Endodermal cell (in vitro differentiated cells): ENCODE measurements at regions not wholly inside any gene's neighbourhood (a gene's known extent, or its start where the extent isn't known, plus 50 kb on each side); places are given as distances from the start of the nearest gene placed in this dataset.

Source experiments
- DNase-seq: peaks from one replicate; pipeline ENCODE4 v3.0.0-alpha.2; 2017
- H3K27ac ChIP-seq: 2 replicates; pipeline ENCODE4 v1.5.1; 2013; ENCODE audit warnings: mild to moderate bottlenecking, low read depth, low read length, moderate library complexity
- H3K27me3 ChIP-seq: 2 replicates; pipeline ENCODE4 v1.6.1; 2013; ENCODE audit warnings: mild to moderate bottlenecking, low read length, moderate library complexity; ENCODE audit not compliant: insufficient read depth, control insufficient read depth, poor library complexity, severe bottlenecking
- H3K36me3 ChIP-seq: 2 replicates; pipeline ENCODE4 v1.7.0; 2013; ENCODE audit warnings: mild to moderate bottlenecking, low read length, moderate library complexity; ENCODE audit not compliant: control insufficient read depth, insufficient read depth
- H3K4me1 ChIP-seq: one replicate; pipeline ENCODE4 v1.7.0; 2013; ENCODE audit warnings: low read length; ENCODE audit not compliant: control insufficient read depth, insufficient read depth
- H3K4me3 ChIP-seq: 2 replicates; pipeline ENCODE4 v1.5.1; 2013; ENCODE audit warnings: mild to moderate bottlenecking, low read length, moderate library complexity
- H3K9ac ChIP-seq: 2 replicates; pipeline ENCODE4 v1.6.1; 2013; ENCODE audit warnings: mild to moderate bottlenecking, low read length, moderate library complexity; ENCODE audit not compliant: poor library complexity, severe bottlenecking; ENCODE audit errors: extremely low read depth
- H3K9me3 ChIP-seq: 2 replicates; pipeline ENCODE4 v1.6.1; 2013; ENCODE audit warnings: mild to moderate bottlenecking, low read length, moderate library complexity; ENCODE audit not compliant: control insufficient read depth
- H3K27ac Mint-ChIP-seq: 2 replicates; pipeline ENCODE4 v1.8.0; 2020; ENCODE audit warnings: mixed read lengths
- H3K27me3 Mint-ChIP-seq: 2 replicates; pipeline ENCODE4 v1.8.0; 2021; ENCODE audit warnings: mild to moderate bottlenecking, mixed read lengths; ENCODE audit not compliant: insufficient read depth
- H3K36me3 Mint-ChIP-seq: 2 replicates; pipeline ENCODE4 v1.8.0; 2020; ENCODE audit warnings: low read depth, mixed read lengths
- H3K4me1 Mint-ChIP-seq: 2 replicates; pipeline ENCODE4 v1.8.0; 2020; ENCODE audit warnings: mixed read lengths
- H3K4me3 Mint-ChIP-seq: 2 replicates; pipeline ENCODE4 v1.8.0; 2020; ENCODE audit warnings: mild to moderate bottlenecking, moderate library complexity, mixed read lengths
- H3K9me3 Mint-ChIP-seq: 2 replicates; pipeline ENCODE4 v1.8.0; 2020; ENCODE audit warnings: mild to moderate bottlenecking, mixed read lengths
- WGBS, 2 experiments: methylation state at CpG; one replicate each; pipeline versions ENCODE4 v1.1.5 to v1.1.7; 2013; ENCODE audit warnings: missing lambda C conversion rate in 2 of 2, mixed read lengths in 1 of 2; ENCODE audit not compliant: insufficient coverage in 1 of 2, insufficient read length in 1 of 2; 5-methylcytosine and 5-hydroxymethylcytosine counted together
- TF ChIP-seq, protein P1 (sequence below): fragments of 200-600 bp; sonication (generic); conservative IDR thresholded peaks from 2 replicates; pipeline ENCODE4 v1.5.0; 2021; ENCODE audit warnings: antibody characterized with exemption, mild to moderate bottlenecking

DNA sequence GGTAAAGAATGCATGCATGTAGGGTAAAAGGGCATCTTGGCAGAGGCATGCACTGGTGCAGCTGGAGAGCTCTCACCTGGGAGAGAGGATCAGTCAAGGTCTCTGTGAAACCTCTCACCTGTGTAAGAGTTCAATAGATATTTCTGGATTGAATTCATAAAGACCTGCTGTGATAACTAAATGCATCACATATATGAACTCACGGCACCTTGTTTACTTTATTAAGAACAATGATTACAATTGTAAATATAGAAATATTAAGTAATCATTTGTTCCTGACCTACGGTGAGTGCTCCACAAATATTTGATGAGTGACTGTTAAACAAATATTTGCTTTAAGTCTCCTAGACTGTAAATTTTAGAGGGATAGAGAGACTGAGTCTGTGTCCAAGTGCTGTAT lies 85.9 kb upstream of the PAQR3 start:
- 11% methylated on average over 1 of the region's 2 CpGs; no CpG with 5 or more reads in 1 of the 2 experiments for WGBS, 2 experiments
- no peaks in the 10 kb centered on the region for H3K4me1 Mint-ChIP-seq

DNA sequence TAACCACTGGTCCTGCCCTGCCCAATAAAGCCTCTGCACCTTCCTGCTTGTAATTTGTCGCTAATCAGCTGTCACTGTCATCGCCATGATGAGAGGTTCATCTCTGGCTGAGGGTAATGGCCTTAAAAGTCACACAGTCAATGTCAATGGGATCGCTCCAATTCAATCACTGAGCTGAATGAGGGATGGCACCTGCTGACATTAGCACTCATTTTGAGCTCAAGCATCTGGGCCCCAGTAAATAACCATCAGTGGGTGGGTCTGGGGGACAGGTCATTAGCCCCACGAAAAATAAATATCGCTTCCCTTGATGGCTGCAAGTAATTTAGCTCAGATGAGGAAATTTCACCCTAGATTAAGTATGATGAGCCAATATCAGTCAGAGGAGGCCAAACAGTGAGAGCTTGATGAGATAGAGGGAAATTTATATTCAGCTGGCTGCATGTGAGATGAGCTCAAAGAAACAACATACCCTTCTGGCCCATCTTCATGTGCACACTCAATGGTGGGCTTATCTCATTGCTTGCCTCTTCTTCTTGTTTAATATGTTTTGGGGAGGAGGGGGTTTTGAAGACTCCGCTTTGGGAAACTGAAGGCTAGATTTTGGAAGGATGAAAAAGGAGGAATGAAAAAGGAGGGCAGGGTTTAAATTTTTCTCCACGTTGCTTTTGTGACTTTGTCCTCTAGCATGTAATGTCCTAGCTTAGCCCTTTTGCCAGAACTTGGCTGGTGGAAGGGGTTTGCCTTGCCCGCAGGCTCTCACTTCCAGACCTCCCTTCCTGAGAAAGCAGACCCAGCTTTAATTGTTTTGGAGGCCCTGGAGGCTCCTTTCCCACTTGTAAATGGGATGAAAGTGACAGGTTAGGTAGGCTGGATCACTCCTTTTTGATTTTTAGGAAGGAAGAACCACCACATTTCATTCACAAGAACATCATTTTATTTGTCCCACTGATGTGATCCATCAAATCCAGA lies 84.8 kb upstream of the PAQR3 start:
- Histone ChIP-seq H3K4me3 (no peak overlapping the region), H3K27ac (no peak overlapping the region), H3K4me1 (no peaks in the 10 kb centered on the region), H3K9me3 (no peaks in the 10 kb centered on the region), H3K36me3 (no peaks in the 10 kb centered on the region), H3K9ac (no peak overlapping the region), H3K27me3 (no peaks in the 10 kb centered on the region)
- Mint-ChIP-seq H3K27ac (no peak overlapping the region), H3K4me3 (no peak overlapping the region), H3K4me1 (no peaks in the 10 kb centered on the region), H3K9me3 (peaks cover under 1% of the 10 kb centered on the region), H3K36me3 (no peaks in the 10 kb centered on the region), H3K27me3 (no peaks in the 10 kb centered on the region)
- TF ChIP-seq, protein P1, sequence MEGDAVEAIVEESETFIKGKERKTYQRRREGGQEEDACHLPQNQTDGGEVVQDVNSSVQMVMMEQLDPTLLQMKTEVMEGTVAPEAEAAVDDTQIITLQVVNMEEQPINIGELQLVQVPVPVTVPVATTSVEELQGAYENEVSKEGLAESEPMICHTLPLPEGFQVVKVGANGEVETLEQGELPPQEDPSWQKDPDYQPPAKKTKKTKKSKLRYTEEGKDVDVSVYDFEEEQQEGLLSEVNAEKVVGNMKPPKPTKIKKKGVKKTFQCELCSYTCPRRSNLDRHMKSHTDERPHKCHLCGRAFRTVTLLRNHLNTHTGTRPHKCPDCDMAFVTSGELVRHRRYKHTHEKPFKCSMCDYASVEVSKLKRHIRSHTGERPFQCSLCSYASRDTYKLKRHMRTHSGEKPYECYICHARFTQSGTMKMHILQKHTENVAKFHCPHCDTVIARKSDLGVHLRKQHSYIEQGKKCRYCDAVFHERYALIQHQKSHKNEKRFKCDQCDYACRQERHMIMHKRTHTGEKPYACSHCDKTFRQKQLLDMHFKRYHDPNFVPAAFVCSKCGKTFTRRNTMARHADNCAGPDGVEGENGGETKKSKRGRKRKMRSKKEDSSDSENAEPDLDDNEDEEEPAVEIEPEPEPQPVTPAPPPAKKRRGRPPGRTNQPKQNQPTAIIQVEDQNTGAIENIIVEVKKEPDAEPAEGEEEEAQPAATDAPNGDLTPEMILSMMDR: no peak
- DNase-seq: no peak
- WGBS, 2 experiments: 87 to 93% methylated on average over 6 to 8 of the region's 8 CpGs

More for the DNA sequence above, 85.9 kb upstream of the PAQR3 start:
- H3K27ac ChIP-seq: no peak overlapping the region
- H3K9ac ChIP-seq: no peak overlapping the region
- Mint-ChIP-seq H3K36me3 (no peaks in the 10 kb centered on the region), H3K9me3 (no peaks in the 10 kb centered on the region), H3K27ac (no peak overlapping the region), H3K4me3 (no peak overlapping the region), H3K27me3 (no peaks in the 10 kb centered on the region)
- no peaks in the 10 kb centered on the region for H3K4me1 ChIP-seq
- DNase-seq: no peak
- H3K27me3 ChIP-seq: no peaks in the 10 kb centered on the region
- H3K36me3 ChIP-seq: no peaks in the 10 kb centered on the region
- TF ChIP-seq, protein P1: no peak
- H3K9me3 ChIP-seq: no peaks in the 10 kb centered on the region
- no peak overlapping the region for H3K4me3 ChIP-seq

DNA sequence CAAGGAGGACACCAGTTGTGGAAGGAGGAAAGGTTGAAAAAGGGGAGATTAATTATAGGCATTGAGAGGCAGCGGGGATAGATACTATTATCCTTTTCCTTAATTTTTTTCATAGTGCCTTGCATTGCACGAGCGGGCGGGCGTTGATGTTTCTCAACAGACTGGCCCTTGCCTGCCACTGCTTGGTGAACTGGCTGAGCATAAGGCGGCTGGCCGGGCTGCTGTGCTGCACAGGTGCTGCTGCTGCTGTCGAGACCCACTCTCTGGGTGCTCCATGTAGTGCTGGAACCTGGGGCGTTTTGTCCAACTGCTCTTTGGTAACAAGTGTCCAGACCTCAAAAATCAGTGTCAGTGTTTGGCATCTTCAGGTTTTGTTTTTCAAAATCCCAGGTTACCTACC lies 83.3 kb upstream of the PAQR3 start:
- Mint-ChIP-seq H3K4me3 (no peak overlapping the region), H3K9me3 (peaks cover 1% of the 10 kb centered on the region), H3K4me1 (no peaks in the 10 kb centered on the region), H3K27me3 (no peaks in the 10 kb centered on the region), H3K36me3 (no peaks in the 10 kb centered on the region), H3K27ac (no peak overlapping the region)
- TF ChIP-seq, protein P1: no peak
- Histone ChIP-seq H3K36me3 (no peaks in the 10 kb centered on the region), H3K9ac (no peak overlapping the region), H3K27ac (no peak overlapping the region), H3K4me3 (no peak overlapping the region), H3K4me1 (no peaks in the 10 kb centered on the region), H3K27me3 (no peaks in the 10 kb centered on the region), H3K9me3 (no peaks in the 10 kb centered on the region)
- 93 to 94% methylated on average over 9 of the region's 9 CpGs for WGBS, 2 experiments
- DNase-seq: no peak
